ENCODE measurements at regions not wholly inside any gene's neighbourhood (a gene's known extent, or its start where the extent isn't known, plus 50 kb on each side); places are given as distances from the start of the nearest gene placed in this dataset.

- TF ChIP-seq CTCF (IDR thresholded peaks at IDR 0.05), result no peak
Observed at GRCh38 chr11:115670538-115671205, 166.5 kb upstream of the CADM1 start.

- no peak for TF ChIP-seq CTCF (IDR thresholded peaks at IDR 0.05)
Observed at GRCh38 chr11:115665958-115666357, 161.7 kb upstream of the CADM1 start.

GRCh38 chr11:115665175-115665821 lies 161.1 kb upstream of the CADM1 start:
- TF ChIP-seq CTCF (IDR thresholded peaks at IDR 0.05), result no peak

- TF ChIP-seq CTCF (IDR thresholded peaks at IDR 0.05), result no peak
Observed at GRCh38 chr11:115664313-115664712, 160.1 kb upstream of the CADM1 start.

- TF ChIP-seq CTCF (IDR thresholded peaks at IDR 0.05), result no peak
Observed at GRCh38 chr11:115663790-115664189, 159.6 kb upstream of the CADM1 start.

- TF ChIP-seq CTCF (IDR thresholded peaks at IDR 0.05), result no peak
Observed at GRCh38 chr11:115660030-115660805, 156.0 kb upstream of the CADM1 start.

- TF ChIP-seq CTCF (IDR thresholded peaks at IDR 0.05), result no peak
Observed at GRCh38 chr11:115659061-115659963, 155.1 kb upstream of the CADM1 start.

Measured in LNCAP (cell line).